H9 (cell line): ENCODE measurements at regions not wholly inside any gene's neighbourhood (a gene's known extent, or its start where the extent isn't known, plus 50 kb on each side); places are given as distances from the start of the nearest gene placed in this dataset.

Source experiments
- DNase-seq: peaks from one replicate; pipeline ENCODE4 v3.0.0-alpha.2; 2017
- H2AFZ ChIP-seq: one replicate; pipeline ENCODE4 v1.6.1; 2013; ENCODE audit warnings: mild to moderate bottlenecking, low read length, control low read depth, moderate library complexity
- H2AK5ac ChIP-seq: 2 replicates; pipeline ENCODE4 v1.6.1; 2013; ENCODE audit warnings: low read length, control low read depth, mixed read lengths; ENCODE audit not compliant: insufficient read length
- H2BK120ac ChIP-seq: one replicate; pipeline ENCODE4 v1.6.1; 2013; ENCODE audit warnings: low read depth, mild to moderate bottlenecking, low read length, control low read depth, inconsistent platforms; ENCODE audit not compliant: poor library complexity, severe bottlenecking
- H2BK12ac ChIP-seq: 2 replicates; pipeline ENCODE4 v1.6.1; 2013; ENCODE audit warnings: low read length, control low read depth, mixed read lengths, low read depth; ENCODE audit not compliant: insufficient read length
- H2BK15ac ChIP-seq: 2 replicates; pipeline ENCODE4 v1.6.1; 2013; ENCODE audit warnings: low read depth, low read length, control low read depth
- H2BK20ac ChIP-seq: one replicate; pipeline ENCODE4 v1.6.1; 2013; ENCODE audit warnings: low read depth, mild to moderate bottlenecking, low read length, control low read depth, inconsistent platforms; ENCODE audit not compliant: poor library complexity, severe bottlenecking
- H2BK5ac ChIP-seq: 2 replicates; pipeline ENCODE4 v1.6.1; 2013; ENCODE audit warnings: low read length, control low read depth, mixed read lengths; ENCODE audit not compliant: insufficient read length
- H3K14ac ChIP-seq: 2 replicates; pipeline ENCODE4 v1.6.1; 2013; ENCODE audit warnings: low read length, control low read depth; ENCODE audit not compliant: insufficient read depth
- H3K18ac ChIP-seq: 2 replicates; pipeline ENCODE4 v1.6.1; 2013; ENCODE audit warnings: low read depth, mild to moderate bottlenecking, mixed read lengths, low read length, control low read depth; ENCODE audit not compliant: insufficient read length
- H3K23ac ChIP-seq: 2 replicates; pipeline ENCODE4 v1.6.1; 2013; ENCODE audit warnings: low read length, control low read depth, mixed read lengths, low read depth; ENCODE audit not compliant: insufficient read length
- H3K23me2 ChIP-seq: 2 replicates; pipeline ENCODE4 v1.6.1; 2013; ENCODE audit warnings: low read depth, mild to moderate bottlenecking, mixed read lengths, low read length, control low read depth; ENCODE audit not compliant: insufficient read length, poor library complexity, severe bottlenecking
- H3K27ac ChIP-seq: 2 replicates; pipeline ENCODE4 v1.5.1; 2013; ENCODE audit warnings: low read length, control low read depth, mixed read lengths, low read depth; ENCODE audit not compliant: insufficient read length
- H3K27me3 ChIP-seq: 2 replicates; pipeline ENCODE4 v1.6.1; 2013; ENCODE audit warnings: low read length, control low read depth, inconsistent platforms; ENCODE audit not compliant: insufficient read depth
- H3K4ac ChIP-seq: 2 replicates; pipeline ENCODE4 v1.6.1; 2013; ENCODE audit warnings: low read depth, mild to moderate bottlenecking, control low read depth, inconsistent platforms, low read length, moderate library complexity
- H3K4me1 ChIP-seq: 2 replicates; pipeline ENCODE4 v1.6.1; 2013; ENCODE audit warnings: low read length, control low read depth, inconsistent platforms; ENCODE audit not compliant: insufficient read depth
- H3K4me2 ChIP-seq: 2 replicates; pipeline ENCODE4 v1.6.1; 2013; ENCODE audit warnings: low read length, control low read depth, mixed read lengths; ENCODE audit not compliant: insufficient read length, insufficient read depth
- H3K56ac ChIP-seq: 2 replicates; pipeline ENCODE4 v1.6.1; 2013; ENCODE audit warnings: low read depth, mild to moderate bottlenecking, mixed read lengths, low read length, control low read depth; ENCODE audit not compliant: insufficient read length
- H3K79me1 ChIP-seq: 2 replicates; pipeline ENCODE4 v1.6.1; 2013; ENCODE audit warnings: low read depth, mild to moderate bottlenecking, moderate library complexity, low read length, control low read depth, inconsistent platforms; ENCODE audit not compliant: insufficient read depth, poor library complexity, severe bottlenecking
- H3K79me2 ChIP-seq: 2 replicates; pipeline ENCODE4 v1.6.1; 2013; ENCODE audit warnings: low read length, control low read depth, inconsistent platforms; ENCODE audit not compliant: insufficient read depth
- H3K9ac ChIP-seq: 2 replicates; pipeline ENCODE4 v1.6.1; 2013; ENCODE audit warnings: low read length, control low read depth, mixed read lengths; ENCODE audit not compliant: insufficient read length; ENCODE audit errors: extremely low read depth
- H3K9me3 ChIP-seq: one replicate; pipeline ENCODE4 v1.6.1; 2013; ENCODE audit warnings: low read depth, low read length, inconsistent platforms; ENCODE audit not compliant: control insufficient read depth
- H3T11ph ChIP-seq: one replicate; pipeline ENCODE4 v1.6.1; 2013; ENCODE audit warnings: mild to moderate bottlenecking, low read length, control low read depth, inconsistent platforms
- H4K20me1 ChIP-seq: one replicate; pipeline ENCODE4 v1.6.1; 2013; ENCODE audit not compliant: control insufficient read depth, insufficient read length, insufficient read depth
- H4K5ac ChIP-seq: 2 replicates; pipeline ENCODE4 v1.6.1; 2013; ENCODE audit warnings: low read depth, mild to moderate bottlenecking, mixed read lengths, low read length, control low read depth; ENCODE audit not compliant: insufficient read length
- H4K8ac ChIP-seq: replicated peaks from 2 replicates; pipeline ENCODE4 v1.6.1; 2013; ENCODE audit warnings: low read length, control low read depth, mixed read lengths, low read depth; ENCODE audit not compliant: insufficient read length
- H4K91ac ChIP-seq: 2 replicates; pipeline ENCODE4 v1.6.1; 2013; ENCODE audit warnings: low read depth, mild to moderate bottlenecking, moderate library complexity, mixed read lengths, low read length, control low read depth; ENCODE audit not compliant: insufficient read length
- H3K27ac Mint-ChIP-seq, 3 experiments: 2 replicates in 2 of 3; 3 replicates in 1 of 3; pipeline ENCODE4 v1.8.0; 2020 to 2021; ENCODE audit warnings: mixed read lengths in 3 of 3, mild to moderate bottlenecking in 1 of 3, moderate library complexity in 1 of 3
- H3K27me3 Mint-ChIP-seq: 2 replicates; pipeline ENCODE4 v1.8.0; 2021; ENCODE audit warnings: low read depth, mild to moderate bottlenecking, moderate library complexity, mixed read lengths
- H3K36me3 Mint-ChIP-seq, 3 experiments: 2 replicates in 2 of 3; 3 replicates in 1 of 3; pipeline ENCODE4 v1.8.0; 2020 to 2021; ENCODE audit warnings: low read depth in 3 of 3, mixed read lengths in 3 of 3; ENCODE audit not compliant: insufficient read depth in 1 of 3
- H3K4me1 Mint-ChIP-seq, 2 experiments: 2 replicates each; pipeline ENCODE4 v1.8.0; 2020; ENCODE audit warnings: mixed read lengths in 2 of 2
- H3K4me3 Mint-ChIP-seq, 2 experiments: 2 replicates in 1 of 2; 3 replicates in 1 of 2; pipeline ENCODE4 v1.8.0; 2020 to 2021; ENCODE audit warnings: mild to moderate bottlenecking in 2 of 2, mixed read lengths in 2 of 2, moderate library complexity in 1 of 2
- H3K9me3 Mint-ChIP-seq, 2 experiments: 2 replicates in 1 of 2; 3 replicates in 1 of 2; pipeline ENCODE4 v1.8.0; 2020; ENCODE audit warnings: mild to moderate bottlenecking in 2 of 2, mixed read lengths in 2 of 2, moderate library complexity in 1 of 2
- CTCF ChIP-seq: fragments of 200-600 bp; sonication (generic); conservative IDR thresholded peaks from 3 replicates; pipeline ENCODE4 v1.8.0; 2021; ENCODE audit warnings: antibody characterized with exemption, mild to moderate bottlenecking
- WGBS: extraction: QIAGEN DNeasy Blood & Tissue Kit; methylation state at CpG from one replicate; pipeline ENCODE4 v1.1.7; 2013; ENCODE audit warnings: missing lambda C conversion rate, low lambda C conversion rate, mixed read lengths; ENCODE audit not compliant: insufficient read length; ENCODE audit errors: extremely low coverage; 5-methylcytosine and 5-hydroxymethylcytosine counted together

GRCh38 chr14:61179796-61180398, 101.2 kb downstream of the TMEM30B start:
- H2BK20ac ChIP-seq: no peak overlapping the region
- no peaks in the 10 kb centered on the region for H3K79me1 ChIP-seq
- no peak overlapping the region for H2BK5ac ChIP-seq
- Mint-ChIP-seq H3K27me3 (no peaks in the 10 kb centered on the region), H3K4me3 (no peak overlapping the region), H3K4me1 (peaks cover 25 to 37% of the 10 kb centered on the region in 2 experiments), H3K9me3 (no peaks in the 10 kb centered on the region; a peak in 2 of 5 replicates), H3K36me3 (no peaks in the 10 kb centered on the region; a peak in 1 of 7 replicates), H3K27ac (no peak overlapping the region)
- no peak overlapping the region for H3K14ac ChIP-seq
- H2BK120ac ChIP-seq: no peak overlapping the region
- no peak overlapping the region for H4K5ac ChIP-seq
- H3K4ac ChIP-seq: no peak overlapping the region
- no peak overlapping the region for H2AFZ ChIP-seq
- no peak overlapping the region for H3K9ac ChIP-seq
- H2AK5ac ChIP-seq: no peak overlapping the region
- H3K27me3 ChIP-seq: no peaks in the 10 kb centered on the region
- no peak overlapping the region for H3K56ac ChIP-seq
- DNase-seq: no peak
- H3K23me2 ChIP-seq: peaks cover 1% of the 10 kb centered on the region
- H3K4me1 ChIP-seq: no peaks in the 10 kb centered on the region; the same call in 1 of the 2 replicates
- no peak overlapping the region for H2BK12ac ChIP-seq
- no peak overlapping the region for H3K27ac ChIP-seq
- no peak overlapping the region for H3K23ac ChIP-seq
- H4K8ac ChIP-seq: no peak overlapping the region
- no peaks in the 10 kb centered on the region for H3K9me3 ChIP-seq
- no CpG with 5 or more reads among the region's 7 CpGs for WGBS
- TF ChIP-seq CTCF: no peak
- H4K91ac ChIP-seq: no peak overlapping the region
- no peak overlapping the region for H2BK15ac ChIP-seq
- no peak overlapping the region for H3K4me2 ChIP-seq
- H4K20me1 ChIP-seq: no peaks in the 10 kb centered on the region
- no peak overlapping the region for H3K18ac ChIP-seq
- H3T11ph ChIP-seq: no peak overlapping the region
- H3K79me2 ChIP-seq: no peaks in the 10 kb centered on the region
